Neural cell (in vitro differentiated cells): ENCODE measurements at regions not wholly inside any gene's neighbourhood (a gene's known extent, or its start where the extent isn't known, plus 50 kb on each side); places are given as distances from the start of the nearest gene placed in this dataset.

ENCODE experiments used
- CTCF ChIP-seq: fragments of 450-650 bp; IDR thresholded peaks from 2 replicates; pipeline ENCODE4 v1.5.1; 2014; ENCODE audit warnings: antibody characterized with exemption, mild to moderate bottlenecking, moderate library complexity; ENCODE audit not compliant: poor library complexity, severe bottlenecking
- EZH2 ChIP-seq: fragments of 200-600, 300-800 bp; shearing (Covaris generic), sonication (generic); IDR thresholded peaks from 2 replicates; pipeline ENCODE4 v1.6.1; 2014; ENCODE audit warnings: antibody characterized with exemption, low read length, borderline replicate concordance, mild to moderate bottlenecking; ENCODE audit not compliant: insufficient read depth, poor library complexity, severe bottlenecking
- MXI1 ChIP-seq: fragments of 450-650 bp; conservative IDR thresholded peaks from 2 replicates; pipeline ENCODE4 v1.6.1; 2014; ENCODE audit warnings: antibody characterized with exemption, mild to moderate bottlenecking; ENCODE audit not compliant: poor library complexity, severe bottlenecking
- REST ChIP-seq: IDR thresholded peaks from 2 replicates; pipeline ENCODE4 v1.6.1; 2012; ENCODE audit warnings: borderline replicate concordance

GRCh38 chr7:128166603-128167041 is 74.5 kb upstream of the LEP start:
- no peak for TF ChIP-seq CTCF
- no peak for TF ChIP-seq EZH2
- no peak for TF ChIP-seq REST
- no peak for TF ChIP-seq MXI1
